ENCODE measurements at regions not wholly inside any gene's neighbourhood (a gene's known extent, or its start where the extent isn't known, plus 50 kb on each side); places are given as distances from the start of the nearest gene placed in this dataset.

DNA sequence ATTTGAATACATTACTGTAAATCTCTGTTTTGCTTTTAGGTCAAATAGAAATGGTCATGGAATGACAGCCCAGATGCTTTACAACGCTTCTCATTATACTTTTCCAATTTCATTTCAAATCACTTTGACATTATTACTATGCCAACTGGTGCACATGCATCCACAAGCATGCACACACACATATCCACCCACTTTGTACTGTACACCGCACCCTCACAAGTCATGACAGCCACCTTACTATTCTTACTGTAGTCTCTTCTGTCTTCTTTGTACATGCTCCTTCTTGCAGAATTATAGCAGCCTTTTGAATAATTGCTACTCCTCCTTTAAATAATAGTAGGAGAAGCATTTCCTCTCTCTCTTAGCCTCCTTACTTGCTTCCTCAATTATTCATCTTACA lies 1361.4 kb downstream of the ROBO1 start:
- TF ChIP-seq, protein P1, sequence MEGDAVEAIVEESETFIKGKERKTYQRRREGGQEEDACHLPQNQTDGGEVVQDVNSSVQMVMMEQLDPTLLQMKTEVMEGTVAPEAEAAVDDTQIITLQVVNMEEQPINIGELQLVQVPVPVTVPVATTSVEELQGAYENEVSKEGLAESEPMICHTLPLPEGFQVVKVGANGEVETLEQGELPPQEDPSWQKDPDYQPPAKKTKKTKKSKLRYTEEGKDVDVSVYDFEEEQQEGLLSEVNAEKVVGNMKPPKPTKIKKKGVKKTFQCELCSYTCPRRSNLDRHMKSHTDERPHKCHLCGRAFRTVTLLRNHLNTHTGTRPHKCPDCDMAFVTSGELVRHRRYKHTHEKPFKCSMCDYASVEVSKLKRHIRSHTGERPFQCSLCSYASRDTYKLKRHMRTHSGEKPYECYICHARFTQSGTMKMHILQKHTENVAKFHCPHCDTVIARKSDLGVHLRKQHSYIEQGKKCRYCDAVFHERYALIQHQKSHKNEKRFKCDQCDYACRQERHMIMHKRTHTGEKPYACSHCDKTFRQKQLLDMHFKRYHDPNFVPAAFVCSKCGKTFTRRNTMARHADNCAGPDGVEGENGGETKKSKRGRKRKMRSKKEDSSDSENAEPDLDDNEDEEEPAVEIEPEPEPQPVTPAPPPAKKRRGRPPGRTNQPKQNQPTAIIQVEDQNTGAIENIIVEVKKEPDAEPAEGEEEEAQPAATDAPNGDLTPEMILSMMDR (IDR thresholded peaks at IDR 0.05), result no peak
- TF ChIP-seq POLR2A (IDR thresholded peaks at IDR 0.05) (no peak), EP300 (IDR thresholded peaks at IDR 0.05) (no peak)

Data from upper lobe of left lung (tissue), 4 donors.